ENCODE measurements at regions not wholly inside any gene's neighbourhood (a gene's known extent, or its start where the extent isn't known, plus 50 kb on each side); places are given as distances from the start of the nearest gene placed in this dataset.

DNA sequence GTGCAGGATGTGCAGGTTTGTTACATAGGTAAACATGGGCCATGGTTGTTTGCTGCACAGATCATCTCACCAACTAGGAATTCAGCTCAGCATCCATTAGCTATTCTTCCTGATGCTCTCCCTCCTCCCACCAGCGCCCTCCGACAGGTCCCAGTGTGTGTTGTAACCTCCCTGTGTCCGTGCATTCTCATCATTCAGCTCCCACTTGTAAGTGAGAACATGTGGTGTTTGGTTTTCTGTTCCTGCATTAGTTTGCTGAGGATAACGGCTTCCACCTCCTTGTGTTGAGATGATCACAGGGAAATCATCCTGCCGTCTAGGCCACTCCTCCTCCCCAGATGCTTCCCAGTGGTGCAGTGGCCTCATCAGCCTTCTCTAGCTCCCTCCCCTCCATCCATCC lies 261.6 kb upstream of the GALNT17 start:
- no peak overlapping the region for H2AFZ ChIP-seq (ENCODE audit: insufficient read depth, low read depth, low read length, poor library complexity, severe bottlenecking)
- Mint-ChIP-seq H3K4me1 (no peaks in the 10 kb centered on the region), H3K27me3 (ENCODE audit: low read depth in 3 of 3) (peaks cover 1 to 3% (median 2%) of the 10 kb centered on the region in 3 donors), H3K36me3 (no peaks in the 10 kb centered on the region), H3K9me3 (peaks cover 6 to 19% (median 10%) of the 10 kb centered on the region in 7 donors), H3K4me3 (no peak overlapping the region), H3K27ac (peak overlapping the region in 1 of 7 donors; percentile 47)
- H3K79me2 ChIP-seq (ENCODE audit: insufficient read depth, low read length): no peaks in the 10 kb centered on the region
- TF ChIP-seq, protein P1, sequence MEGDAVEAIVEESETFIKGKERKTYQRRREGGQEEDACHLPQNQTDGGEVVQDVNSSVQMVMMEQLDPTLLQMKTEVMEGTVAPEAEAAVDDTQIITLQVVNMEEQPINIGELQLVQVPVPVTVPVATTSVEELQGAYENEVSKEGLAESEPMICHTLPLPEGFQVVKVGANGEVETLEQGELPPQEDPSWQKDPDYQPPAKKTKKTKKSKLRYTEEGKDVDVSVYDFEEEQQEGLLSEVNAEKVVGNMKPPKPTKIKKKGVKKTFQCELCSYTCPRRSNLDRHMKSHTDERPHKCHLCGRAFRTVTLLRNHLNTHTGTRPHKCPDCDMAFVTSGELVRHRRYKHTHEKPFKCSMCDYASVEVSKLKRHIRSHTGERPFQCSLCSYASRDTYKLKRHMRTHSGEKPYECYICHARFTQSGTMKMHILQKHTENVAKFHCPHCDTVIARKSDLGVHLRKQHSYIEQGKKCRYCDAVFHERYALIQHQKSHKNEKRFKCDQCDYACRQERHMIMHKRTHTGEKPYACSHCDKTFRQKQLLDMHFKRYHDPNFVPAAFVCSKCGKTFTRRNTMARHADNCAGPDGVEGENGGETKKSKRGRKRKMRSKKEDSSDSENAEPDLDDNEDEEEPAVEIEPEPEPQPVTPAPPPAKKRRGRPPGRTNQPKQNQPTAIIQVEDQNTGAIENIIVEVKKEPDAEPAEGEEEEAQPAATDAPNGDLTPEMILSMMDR (IDR thresholded peaks at IDR 0.05): no peak
- H3K4me2 ChIP-seq (replicated peaks; ENCODE audit: extremely low read depth, low read length, poor library complexity, severe bottlenecking): no peak overlapping the region
- H3K27me3 ChIP-seq (ENCODE audit: control insufficient read depth in 2 of 2, insufficient read depth in 2 of 2, low read length in 2 of 2): no peaks in the 10 kb centered on the region
- WGBS (ENCODE audit: insufficient coverage): 60% methylated on average over 1 of the region's 5 CpGs
- H3K9ac ChIP-seq (ENCODE audit: insufficient read depth, low read length, poor library complexity, severe bottlenecking): no peak overlapping the region
- H3K27ac ChIP-seq (ENCODE audit: low read depth in 1 of 2, low read length in 2 of 2): no peak overlapping the region
- H3K4me1 ChIP-seq (ENCODE audit: control insufficient read depth in 1 of 2, insufficient read depth in 2 of 2, low read length in 2 of 2): no peaks in the 10 kb centered on the region
- intact Hi-C loops (cut with micrococcal nuclease): no loop called here
- H4K20me1 ChIP-seq (ENCODE audit: insufficient read depth, low read length): no peaks in the 10 kb centered on the region
- no peaks in the 10 kb centered on the region for H3K36me3 ChIP-seq (replicated peaks in 1 of 2; ENCODE audit: control insufficient read depth in 1 of 2, insufficient read depth in 2 of 2, low read length in 2 of 2)
- H3K4me3 ChIP-seq (replicated peaks in 1 of 3; ENCODE audit: low read depth in 2 of 3, low read length in 3 of 3): no peak overlapping the region
- H3K9me3 ChIP-seq (replicated peaks in 1 of 2; ENCODE audit: control insufficient read depth in 1 of 2, insufficient read depth in 1 of 2, low read length in 2 of 2): peaks cover 16 to 22% of the 10 kb centered on the region in 2 donors
- no peak for DNase-seq

DNA sequence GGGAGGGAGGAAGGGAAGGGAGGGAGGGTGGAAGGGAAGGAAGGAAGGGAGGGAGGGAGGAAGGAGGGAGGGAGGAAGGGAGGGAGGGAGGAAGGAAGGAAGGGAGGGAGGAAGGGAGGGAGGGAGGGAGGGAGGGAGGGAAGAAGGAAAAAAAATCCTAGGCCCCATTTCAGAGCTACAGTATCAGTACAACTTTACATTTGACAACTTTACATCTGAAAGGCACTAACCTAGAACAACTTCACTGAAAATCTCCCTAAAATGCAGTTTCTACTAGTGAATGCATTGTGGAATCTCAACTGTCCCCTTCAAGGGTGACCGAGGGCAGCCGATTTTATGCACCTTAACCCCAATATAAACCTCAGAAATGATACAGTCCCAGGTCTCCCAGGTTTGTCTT lies 259.8 kb upstream of the GALNT17 start:
- H2AFZ ChIP-seq (ENCODE audit: insufficient read depth, low read depth, low read length, poor library complexity, severe bottlenecking): no peak overlapping the region
- no peaks in the 10 kb centered on the region for H3K4me1 ChIP-seq (ENCODE audit: control insufficient read depth in 1 of 2, insufficient read depth in 2 of 2, low read length in 2 of 2)
- H3K9me3 ChIP-seq (replicated peaks in 1 of 2; ENCODE audit: control insufficient read depth in 1 of 2, insufficient read depth in 1 of 2, low read length in 2 of 2): peaks cover 20 to 28% of the 10 kb centered on the region in 2 donors
- no peak overlapping the region for H3K4me2 ChIP-seq (replicated peaks; ENCODE audit: extremely low read depth, low read length, poor library complexity, severe bottlenecking)
- H3K27me3 ChIP-seq (ENCODE audit: control insufficient read depth in 2 of 2, insufficient read depth in 2 of 2, low read length in 2 of 2): no peaks in the 10 kb centered on the region
- no peaks in the 10 kb centered on the region for H4K20me1 ChIP-seq (ENCODE audit: insufficient read depth, low read length)
- no CpG with 5 or more reads among the region's 2 CpGs for WGBS (ENCODE audit: insufficient coverage)
- H3K27ac Mint-ChIP-seq: no peak overlapping the region
- no peak overlapping the region for H3K4me3 Mint-ChIP-seq
- no peaks in the 10 kb centered on the region for H3K4me1 Mint-ChIP-seq
- TF ChIP-seq, protein P1 (IDR thresholded peaks at IDR 0.05): no peak
- no peak overlapping the region for H3K27ac ChIP-seq (ENCODE audit: low read depth in 1 of 2, low read length in 2 of 2)
- no peak for DNase-seq
- peaks cover 5 to 23% (median 11%) of the 10 kb centered on the region in 7 donors for H3K9me3 Mint-ChIP-seq
- intact Hi-C loops (cut with micrococcal nuclease): no loop called here
- no peaks in the 10 kb centered on the region for H3K36me3 Mint-ChIP-seq
- H3K4me3 ChIP-seq (replicated peaks in 1 of 3; ENCODE audit: low read depth in 2 of 3, low read length in 3 of 3): no peak overlapping the region
- no peak overlapping the region for H3K9ac ChIP-seq (ENCODE audit: insufficient read depth, low read length, poor library complexity, severe bottlenecking)
- H3K36me3 ChIP-seq (replicated peaks in 1 of 2; ENCODE audit: control insufficient read depth in 1 of 2, insufficient read depth in 2 of 2, low read length in 2 of 2): no peaks in the 10 kb centered on the region
- peaks cover 0 to 2% (median 1%) of the 10 kb centered on the region in 3 donors for H3K27me3 Mint-ChIP-seq (ENCODE audit: low read depth in 3 of 3)
- no peaks in the 10 kb centered on the region for H3K79me2 ChIP-seq (ENCODE audit: insufficient read depth, low read length)

Measured in CD14-positive monocyte (primary cell).